Activated naive CD4-positive, alpha-beta T cell treated with anti-CD3 and anti-CD28 coated beads, Interleukin-2, amount 50 U/mL, for 72 hours (primary cell): ENCODE measurements at regions not wholly inside any gene's neighbourhood (a gene's known extent, or its start where the extent isn't known, plus 50 kb on each side); places are given as distances from the start of the nearest gene placed in this dataset.
A peak's percentile ranks its signal among the peaks of the same experiment; 100 is the strongest.

Source experiments
- ATAC-seq, 2 donors: fragments of 150-1000 bp; cut with Tn5 transposase; 2 replicates each; pipeline ENCODE4 v1.10.0; 2021; ENCODE audit warnings: mild to moderate bottlenecking in 2 of 2, moderate library complexity in 2 of 2
- DNase-seq, 2 donors: peaks; one replicate each; pipeline ENCODE4 v3.0.0; 2021 to 2022; ENCODE audit warnings: low spot score in 2 of 2
- H3K27ac Mint-ChIP-seq, 2 donors: one replicate each; pipeline ENCODE4 v1.8.0; 2022; ENCODE audit warnings: mild to moderate bottlenecking in 2 of 2, mixed read lengths in 2 of 2
- H3K36me3 Mint-ChIP-seq, 2 donors: one replicate each; pipeline ENCODE4 v1.8.0; 2022; ENCODE audit warnings: mixed read lengths in 2 of 2
- H3K9me3 Mint-ChIP-seq, 2 donors: one replicate each; pipeline ENCODE4 v1.8.0; 2022; ENCODE audit warnings: mixed read lengths in 2 of 2

DNA sequence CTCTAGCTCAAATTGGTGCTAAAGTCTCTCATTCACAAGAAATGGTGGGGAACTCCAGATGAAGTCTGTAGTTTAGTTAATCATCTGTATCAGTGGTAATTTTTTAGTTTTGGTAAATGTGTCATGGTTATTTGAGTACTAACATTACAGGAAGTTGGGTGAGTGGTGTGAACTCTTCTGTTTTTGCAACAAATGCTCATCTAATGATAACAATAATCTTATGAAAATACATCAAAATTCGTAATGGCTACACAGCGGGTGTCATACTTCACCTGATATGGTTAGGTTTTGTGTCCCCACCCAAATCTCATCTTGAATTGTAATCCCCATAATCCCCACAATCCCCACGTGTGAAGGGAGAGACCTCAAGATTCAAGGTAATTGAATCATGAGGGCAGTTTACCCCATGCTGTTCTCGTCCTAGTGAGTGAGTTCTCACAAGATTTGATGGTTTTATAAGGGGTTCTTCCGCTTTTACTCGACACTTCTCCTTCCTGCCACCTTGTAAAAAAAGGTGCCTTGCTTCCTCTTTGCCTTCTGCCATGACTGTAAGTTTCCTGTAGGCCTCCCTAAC lies 209.3 kb upstream of the FOXN3 start:
- ATAC-seq (peak; percentile 57 to 76), DNase-seq (no peak)
- H3K36me3 Mint-ChIP-seq, result peaks cover 9 to 64% of the 10 kb centered on the region in 2 donors
- H3K9me3 Mint-ChIP-seq, result peaks cover 7 to 34% of the 10 kb centered on the region in 2 donors
- H3K27ac Mint-ChIP-seq, result peak overlapping the region; percentile 87 to 88

DNA sequence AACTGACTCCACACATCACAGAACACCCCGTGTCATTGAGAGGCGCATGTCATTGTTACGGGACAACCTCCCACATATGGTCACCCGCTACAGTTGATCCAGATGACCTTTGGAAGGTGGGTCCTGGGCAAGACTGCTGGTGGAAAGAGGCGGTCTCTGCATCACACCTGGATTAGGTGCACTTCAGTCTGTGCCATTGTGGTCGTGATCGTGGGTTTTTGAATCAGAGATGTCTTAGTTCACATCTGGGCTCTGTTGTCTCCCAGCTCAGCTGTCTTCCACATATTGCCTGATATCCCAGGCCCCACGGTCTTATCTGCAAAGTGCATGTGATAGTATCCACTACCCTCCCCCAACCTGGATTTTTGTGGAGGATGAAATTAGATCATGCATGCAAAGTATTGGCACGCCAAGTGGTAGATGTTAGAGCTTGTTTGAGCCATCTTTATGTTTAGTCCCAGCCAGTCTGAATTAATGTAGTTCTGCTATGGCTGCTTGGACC lies 208.7 kb upstream of the FOXN3 start:
- H3K36me3 Mint-ChIP-seq, result peaks cover 9 to 58% of the 10 kb centered on the region in 2 donors
- DNase-seq, result no peak
- no peak for ATAC-seq
- peaks cover 7 to 31% of the 10 kb centered on the region in 2 donors for H3K9me3 Mint-ChIP-seq
- peak overlapping the region; percentile 87 to 88 for H3K27ac Mint-ChIP-seq

DNA sequence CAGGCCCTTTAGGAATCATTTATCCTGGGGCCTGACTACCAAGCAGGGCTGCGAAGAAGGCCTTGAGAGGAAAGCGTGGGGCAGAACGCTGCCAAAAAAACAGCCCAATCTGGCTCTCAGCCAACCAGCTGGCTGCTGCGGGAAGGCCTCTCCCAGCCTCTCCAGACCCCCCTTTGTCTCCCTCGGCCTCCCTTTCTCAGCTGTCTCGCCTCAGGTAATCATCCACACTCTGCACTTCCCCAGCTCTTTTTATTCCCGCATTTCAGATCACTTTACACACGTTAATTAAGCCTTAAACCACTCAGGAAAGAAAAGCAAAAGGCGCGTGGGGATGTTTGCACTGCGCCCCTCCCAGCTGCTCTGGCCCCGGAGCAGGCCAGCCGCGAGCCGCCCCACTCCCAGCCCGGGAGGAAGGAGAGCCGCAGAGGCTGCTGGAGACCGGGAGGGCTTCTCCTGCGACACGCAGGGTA lies 208.2 kb upstream of the FOXN3 start:
- Mint-ChIP-seq H3K36me3 (peaks cover 9 to 53% of the 10 kb centered on the region in 2 donors), H3K27ac (peak overlapping the region; percentile 78 to 88), H3K9me3 (peaks cover 7 to 28% of the 10 kb centered on the region in 2 donors)
- ATAC-seq, result no peak
- no peak for DNase-seq

DNA sequence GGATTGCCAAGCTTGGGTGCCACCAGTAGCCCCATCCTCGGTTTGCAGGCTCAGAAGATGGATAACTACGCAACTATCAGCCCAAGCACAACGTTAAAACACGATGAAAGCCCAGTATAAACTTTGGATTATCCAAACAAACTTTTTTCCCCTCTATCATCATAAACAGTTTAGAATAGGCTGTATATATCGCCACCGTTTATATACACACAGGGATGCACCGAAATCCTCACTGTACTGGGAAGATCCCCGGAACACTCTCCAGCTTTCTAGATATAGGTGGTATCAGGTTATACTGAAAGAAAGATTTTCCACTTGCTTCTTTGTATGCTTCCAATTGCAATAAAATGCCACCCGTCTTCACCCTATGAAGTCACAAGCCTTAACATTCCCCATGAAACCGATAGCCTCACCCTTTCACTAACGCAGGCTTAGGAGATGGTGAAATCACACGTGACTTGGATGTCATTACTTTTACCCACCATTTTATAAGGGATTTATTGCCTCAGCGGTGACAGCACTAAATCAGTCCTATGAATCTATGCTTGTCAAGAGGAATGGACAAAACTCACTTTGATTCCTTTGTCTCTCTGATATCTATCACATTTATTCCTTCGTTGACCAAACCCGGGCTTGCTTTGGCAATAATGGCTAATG lies 207.6 kb upstream of the FOXN3 start:
- Mint-ChIP-seq H3K36me3 (peaks cover 9 to 47% of the 10 kb centered on the region in 2 donors), H3K9me3 (peaks cover 7 to 27% of the 10 kb centered on the region in 2 donors), H3K27ac (peak overlapping the region in 1 of 2 donors; percentile 88)
- DNase-seq, result no peak
- ATAC-seq, result no peak

DNA sequence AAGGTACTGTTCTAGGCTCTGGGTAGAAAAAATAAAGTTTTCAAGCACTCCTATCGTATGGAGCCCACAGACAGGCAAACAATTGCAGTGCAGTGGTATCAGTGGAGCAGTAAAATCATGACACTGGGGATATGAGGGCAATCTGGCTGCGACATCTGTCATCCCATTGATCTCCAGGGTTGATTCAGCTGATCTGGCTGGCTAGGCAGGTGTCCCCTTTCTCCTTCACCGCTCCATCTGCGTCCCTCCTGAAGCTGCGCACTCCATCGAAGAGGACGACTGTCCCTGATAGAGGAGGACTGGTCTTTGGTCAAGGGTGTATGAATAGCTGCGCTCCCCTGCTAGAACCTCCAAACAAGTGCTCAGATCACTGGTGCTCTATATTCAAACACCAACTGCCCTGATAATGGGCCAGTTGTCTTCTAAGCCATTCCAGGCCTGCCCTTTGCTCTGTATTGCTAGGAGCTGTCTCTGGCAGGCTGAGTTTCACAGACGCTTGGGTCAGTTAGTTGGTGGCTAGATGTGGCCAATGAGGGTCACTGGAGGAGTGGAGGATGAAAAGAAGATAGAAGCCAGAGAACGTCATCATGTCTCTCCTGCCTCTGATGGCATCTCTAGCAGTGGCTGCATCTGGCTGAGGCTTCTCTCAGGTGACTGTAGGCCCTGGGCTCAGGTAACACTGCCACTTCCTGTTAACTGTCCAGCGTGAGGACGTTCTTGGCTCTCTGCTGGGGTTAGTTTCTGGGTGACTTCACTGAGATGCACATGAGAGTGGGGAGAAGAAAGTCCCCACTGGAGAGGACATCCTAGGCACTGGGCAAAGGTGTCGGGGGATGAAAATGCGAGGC lies 205.0 kb upstream of the FOXN3 start:
- Mint-ChIP-seq H3K9me3 (peaks cover 3 to 9% of the 10 kb centered on the region in 2 donors), H3K36me3 (peaks cover 15 to 22% of the 10 kb centered on the region in 2 donors), H3K27ac (peak overlapping the region; percentile 97)
- DNase-seq (no peak), ATAC-seq (no peak)

DNA sequence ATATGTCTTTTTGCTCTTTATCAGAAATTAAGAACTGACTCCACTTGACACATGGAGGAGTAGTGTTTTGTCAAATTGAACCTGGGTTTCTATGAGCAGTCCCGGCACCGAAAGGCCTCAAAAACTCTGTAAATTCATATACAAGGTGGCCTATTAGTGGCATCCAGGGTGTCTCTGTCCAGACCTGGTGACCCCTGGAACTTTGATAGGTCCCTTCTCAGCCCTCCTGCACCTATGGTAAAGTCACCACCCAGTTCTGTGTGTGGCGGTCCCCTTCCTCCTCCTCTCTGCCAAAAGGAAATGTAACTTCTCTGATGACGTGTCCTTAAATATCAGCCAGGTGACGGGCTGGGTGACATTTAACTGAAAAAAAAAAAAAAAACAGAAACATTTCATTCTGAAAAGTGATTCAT lies 204.0 kb upstream of the FOXN3 start:
- peaks cover 12 to 17% of the 10 kb centered on the region in 2 donors for H3K36me3 Mint-ChIP-seq
- peak; percentile 73 to 79 for ATAC-seq
- DNase-seq, result peak; percentile 53 to 76
- H3K27ac Mint-ChIP-seq, result peak overlapping the region; percentile 97
- H3K9me3 Mint-ChIP-seq, result peaks cover under 1 to 3% of the 10 kb centered on the region in 2 donors

DNA sequence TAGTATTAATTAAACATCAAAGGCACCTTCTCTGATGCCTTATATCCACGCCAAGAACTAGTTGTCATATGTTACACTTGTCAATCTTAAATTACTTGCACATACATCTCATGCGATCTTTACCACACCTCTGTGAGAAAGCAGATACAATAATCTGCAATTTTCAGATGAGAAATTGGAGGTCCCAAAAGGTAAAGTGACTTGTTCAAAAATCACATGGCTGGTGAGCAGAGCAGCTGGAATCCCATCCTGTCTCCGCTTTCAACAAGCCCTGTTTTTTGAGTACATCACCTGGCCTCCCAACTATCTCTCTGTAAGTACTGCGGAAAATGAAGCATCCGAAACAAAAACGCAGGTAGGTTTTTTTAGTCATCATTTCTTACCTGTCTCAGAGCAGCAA lies 203.4 kb upstream of the FOXN3 start:
- Mint-ChIP-seq H3K36me3 (peaks cover 9 to 17% of the 10 kb centered on the region in 2 donors), H3K27ac (peak overlapping the region; percentile 97), H3K9me3 (peaks cover 0 to 3% of the 10 kb centered on the region in 2 donors)
- ATAC-seq, result peak in 1 of 2 donors; percentile 9
- no peak for DNase-seq

DNA sequence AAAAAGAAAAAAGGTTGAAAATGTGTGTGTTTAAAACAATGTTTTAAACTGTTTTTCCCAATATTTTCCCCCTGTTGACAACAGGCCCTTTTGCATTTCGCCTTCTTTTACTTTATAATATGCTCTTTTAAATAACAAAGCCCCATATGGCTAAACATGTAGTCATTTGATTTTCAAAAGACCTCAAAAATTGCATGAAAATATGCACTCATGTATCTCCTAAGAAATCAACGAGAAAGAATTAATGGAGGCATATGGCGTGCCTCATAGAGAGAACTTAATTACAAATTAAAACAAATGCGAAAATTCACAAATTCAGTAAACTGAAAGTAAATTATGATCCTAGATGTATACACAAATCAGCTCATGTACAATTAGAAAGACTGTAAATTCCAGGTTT lies 202.6 kb upstream of the FOXN3 start:
- ATAC-seq (no peak), DNase-seq (no peak)
- no peaks in the 10 kb centered on the region for H3K9me3 Mint-ChIP-seq
- H3K36me3 Mint-ChIP-seq, result peaks cover 1 to 17% of the 10 kb centered on the region in 2 donors
- peak overlapping the region; percentile 96 to 97 for H3K27ac Mint-ChIP-seq

DNA sequence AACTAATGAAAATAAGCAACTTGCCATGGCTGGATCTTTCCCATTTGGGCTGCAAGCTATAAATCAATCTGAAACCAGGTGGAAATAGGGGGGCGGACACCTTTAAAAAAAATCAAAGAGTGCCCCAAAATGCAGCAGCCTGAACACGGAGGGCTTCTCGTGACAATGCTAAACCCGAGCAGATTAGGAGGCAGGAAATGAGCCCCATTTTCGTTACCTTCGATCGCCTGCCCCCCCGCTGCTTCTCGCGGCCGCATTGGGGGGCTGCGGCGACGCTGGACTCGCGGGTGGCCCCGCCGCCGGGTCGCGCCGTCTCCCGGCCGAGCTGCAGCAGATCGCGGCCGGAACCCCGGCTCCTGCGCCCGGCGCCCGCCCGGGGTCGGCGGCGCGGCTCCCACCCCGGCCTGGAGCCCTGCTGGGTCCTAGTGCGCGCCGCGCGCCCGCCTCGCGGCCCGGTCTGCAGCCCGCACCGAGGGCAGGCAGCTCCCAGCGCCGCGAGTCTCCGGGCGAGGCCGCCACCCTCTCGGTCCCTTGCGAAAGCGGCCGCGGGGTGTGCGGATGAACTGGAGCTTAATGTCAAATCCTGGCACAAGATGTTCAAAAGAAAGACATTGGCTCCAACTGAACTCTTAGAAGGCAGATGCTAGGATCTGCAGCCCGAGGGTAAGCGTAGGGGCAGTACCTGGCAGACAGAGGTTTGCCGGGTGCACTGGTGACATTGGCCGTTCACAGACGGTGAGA lies 201.9 kb upstream of the FOXN3 start:
- peak overlapping the region; percentile 96 to 97 for H3K27ac Mint-ChIP-seq
- peaks cover 0 to 17% of the 10 kb centered on the region in 2 donors for H3K36me3 Mint-ChIP-seq
- DNase-seq (peak; percentile 72 to 74), ATAC-seq (peak; percentile 19 to 63)
- no peaks in the 10 kb centered on the region for H3K9me3 Mint-ChIP-seq

DNA sequence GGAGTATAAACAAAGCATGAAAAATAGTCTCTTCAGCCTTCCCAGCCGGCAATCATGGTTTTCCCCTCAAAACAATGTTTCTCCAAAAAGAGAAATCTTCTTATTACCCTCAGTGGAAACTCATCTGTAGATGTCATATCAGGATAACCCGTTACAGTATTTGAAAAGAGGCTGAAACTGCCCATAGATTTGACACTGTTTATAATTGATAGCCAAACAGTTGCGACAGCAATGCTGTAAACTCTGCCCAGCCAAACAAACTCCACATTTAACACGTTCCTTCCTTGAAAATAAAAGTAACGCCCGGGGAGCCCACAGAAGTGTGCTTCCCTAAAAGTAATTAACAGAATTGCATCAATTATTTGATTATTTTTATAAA lies 201.3 kb upstream of the FOXN3 start:
- no peak for DNase-seq
- peak overlapping the region; percentile 96 to 97 for H3K27ac Mint-ChIP-seq
- H3K36me3 Mint-ChIP-seq, result peaks cover 0 to 17% of the 10 kb centered on the region in 2 donors
- H3K9me3 Mint-ChIP-seq, result no peaks in the 10 kb centered on the region
- no peak for ATAC-seq

DNA sequence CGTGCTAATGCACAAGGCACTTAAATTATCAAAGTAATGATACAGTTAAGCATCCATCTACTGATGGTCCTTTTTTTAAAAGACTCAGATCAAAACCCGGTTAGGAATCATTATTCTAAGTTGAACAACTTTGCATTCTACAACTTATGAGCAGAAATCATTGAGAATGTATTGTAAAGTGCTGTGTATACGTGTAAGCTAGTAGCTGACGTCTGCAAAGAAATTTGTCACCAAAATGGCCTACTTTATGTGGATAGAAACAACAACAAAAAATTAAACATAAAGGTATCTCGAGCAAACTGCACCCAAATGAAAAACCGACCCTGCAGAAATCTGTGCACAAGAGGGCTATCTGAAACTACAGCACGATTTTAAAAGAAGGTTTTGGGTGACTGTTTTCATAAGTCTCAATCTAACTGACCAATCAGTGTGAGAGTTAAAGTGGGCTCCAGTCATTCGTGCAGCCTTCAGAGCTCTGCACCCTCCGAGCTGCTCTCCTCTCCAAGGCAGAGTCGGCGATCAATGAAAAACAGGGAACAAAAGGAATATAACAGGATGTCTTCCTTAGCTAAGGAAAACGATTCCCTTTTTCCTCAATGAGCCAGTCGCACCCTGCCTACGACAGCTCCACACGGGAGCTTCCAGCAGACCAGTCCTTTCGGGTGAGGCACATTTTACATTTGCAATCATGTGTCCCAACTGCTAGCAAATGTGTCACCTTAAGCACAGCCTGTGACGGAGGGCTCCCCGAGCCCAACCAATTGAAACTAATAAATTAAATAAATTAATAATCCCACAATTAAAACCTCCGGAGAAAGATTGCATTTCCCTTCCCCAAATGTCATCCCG lies 200.7 kb upstream of the FOXN3 start:
- H3K36me3 Mint-ChIP-seq, result peaks cover 5 to 22% of the 10 kb centered on the region in 2 donors
- no peak for DNase-seq
- no peaks in the 10 kb centered on the region for H3K9me3 Mint-ChIP-seq
- ATAC-seq, result peak in 1 of 2 donors; percentile 11
- peak overlapping the region; percentile 96 to 97 for H3K27ac Mint-ChIP-seq

DNA sequence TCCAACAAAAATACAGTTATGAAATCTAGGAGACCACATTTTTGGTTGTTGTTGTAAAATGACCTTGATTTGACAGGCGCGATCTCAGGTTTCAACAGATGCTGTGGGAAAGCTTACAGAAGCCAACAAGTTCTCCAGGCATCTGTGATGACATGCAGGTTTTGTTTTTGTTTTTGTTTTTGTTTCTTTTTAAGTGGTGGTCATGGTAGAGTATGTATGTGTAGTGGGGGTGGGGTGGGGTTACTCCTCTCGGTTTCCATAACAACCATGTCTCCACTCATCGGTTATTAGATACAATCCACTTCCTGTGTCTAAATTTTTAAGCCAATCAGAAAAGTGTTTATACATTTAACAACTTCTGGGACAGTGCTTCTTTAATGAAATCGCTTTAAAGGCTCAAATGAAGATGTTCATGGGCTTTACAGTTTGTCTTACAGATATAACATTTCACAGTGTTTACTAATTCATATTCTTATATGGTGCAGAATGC lies 199.9 kb upstream of the FOXN3 start:
- no peak for DNase-seq
- Mint-ChIP-seq H3K27ac (peak overlapping the region; percentile 96 to 97), H3K9me3 (no peaks in the 10 kb centered on the region), H3K36me3 (peaks cover 7 to 22% of the 10 kb centered on the region in 2 donors)
- peak in 1 of 2 donors; percentile 2 for ATAC-seq

DNA sequence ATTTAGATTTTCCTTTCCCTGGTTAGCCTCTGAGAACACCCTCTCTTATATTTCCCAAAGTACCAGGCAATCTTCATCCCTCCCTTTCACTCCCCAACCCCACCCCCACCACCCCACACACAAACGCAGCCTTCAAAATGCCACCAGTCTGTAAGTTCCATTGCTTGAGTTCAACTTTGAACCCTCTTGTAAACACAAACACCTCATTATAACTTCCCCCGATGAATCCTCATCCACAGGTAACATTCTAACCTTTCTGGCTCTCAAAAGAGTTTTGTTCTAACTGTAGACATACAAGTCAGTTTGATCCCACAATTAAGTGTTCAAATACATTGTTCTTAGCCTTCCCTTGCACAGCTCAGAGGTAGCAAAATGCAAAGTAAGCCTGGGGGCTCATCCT lies 199.4 kb upstream of the FOXN3 start:
- ATAC-seq (no peak), DNase-seq (no peak)
- H3K9me3 Mint-ChIP-seq, result peaks cover 0 to under 1% of the 10 kb centered on the region in 2 donors
- peaks cover 12 to 22% of the 10 kb centered on the region in 2 donors for H3K36me3 Mint-ChIP-seq
- peak overlapping the region; percentile 96 to 97 for H3K27ac Mint-ChIP-seq

DNA sequence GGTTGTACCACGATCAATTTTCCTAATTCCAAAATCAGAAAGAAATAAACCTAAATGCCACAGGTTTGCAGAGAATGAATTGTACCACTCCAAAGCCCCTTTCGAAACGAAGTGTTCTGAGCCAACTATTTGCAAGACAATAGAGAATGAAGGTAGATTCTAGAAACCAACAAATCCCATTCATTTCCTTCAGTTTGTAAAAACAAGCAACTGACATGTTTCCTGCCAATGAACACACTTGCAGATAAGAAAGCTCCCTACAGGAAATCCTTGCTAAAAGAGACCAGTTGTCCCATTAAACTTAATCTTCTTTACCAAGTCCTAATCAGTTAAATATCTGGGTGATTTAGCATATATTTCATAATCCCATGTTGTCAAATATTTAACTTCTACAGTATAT lies 198.4 kb upstream of the FOXN3 start:
- Mint-ChIP-seq H3K27ac (peak overlapping the region in 1 of 2 donors; percentile 97), H3K36me3 (peaks cover 22 to 29% of the 10 kb centered on the region in 2 donors), H3K9me3 (peaks cover 0 to 5% of the 10 kb centered on the region in 2 donors)
- DNase-seq (no peak), ATAC-seq (no peak)

DNA sequence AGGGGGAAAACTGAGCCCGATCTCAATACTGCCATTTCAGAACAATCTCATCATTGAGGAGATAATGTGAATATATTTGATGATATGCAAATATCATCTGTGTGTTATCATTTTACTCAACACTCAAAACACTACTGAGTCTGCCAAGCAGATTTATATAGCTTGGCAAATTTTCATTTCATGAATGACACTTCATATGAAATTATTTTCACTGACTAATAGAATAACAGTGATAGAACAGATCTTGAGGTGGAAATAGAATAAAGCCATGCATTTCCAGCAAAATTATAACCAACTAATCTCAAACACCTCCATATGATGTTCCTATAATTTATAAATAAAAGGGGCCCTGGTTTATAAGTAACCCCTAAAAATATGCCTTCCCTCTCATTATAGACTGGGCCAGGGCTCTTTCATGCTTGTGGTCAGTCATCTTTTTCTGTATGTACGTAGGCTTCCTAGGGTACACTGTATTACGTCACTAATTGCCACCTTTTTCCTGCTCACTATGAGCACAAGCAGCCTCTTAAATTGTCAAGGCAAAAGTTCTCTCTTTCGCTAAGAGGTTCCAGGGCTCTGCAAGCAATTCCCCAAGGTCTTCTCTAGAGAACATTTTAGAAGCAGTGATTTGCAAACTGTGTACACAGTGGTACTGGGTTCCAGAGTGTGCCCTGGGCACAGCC lies 197.1 kb upstream of the FOXN3 start:
- peaks cover 24 to 30% of the 10 kb centered on the region in 2 donors for H3K36me3 Mint-ChIP-seq
- no peak for DNase-seq
- H3K9me3 Mint-ChIP-seq, result peaks cover 0 to 9% of the 10 kb centered on the region in 2 donors
- H3K27ac Mint-ChIP-seq, result peak overlapping the region; percentile 72 to 97
- no peak for ATAC-seq
